ENCODE measurements at regions not wholly inside any gene's neighbourhood (a gene's known extent, or its start where the extent isn't known, plus 50 kb on each side); places are given as distances from the start of the nearest gene placed in this dataset.

DNA sequence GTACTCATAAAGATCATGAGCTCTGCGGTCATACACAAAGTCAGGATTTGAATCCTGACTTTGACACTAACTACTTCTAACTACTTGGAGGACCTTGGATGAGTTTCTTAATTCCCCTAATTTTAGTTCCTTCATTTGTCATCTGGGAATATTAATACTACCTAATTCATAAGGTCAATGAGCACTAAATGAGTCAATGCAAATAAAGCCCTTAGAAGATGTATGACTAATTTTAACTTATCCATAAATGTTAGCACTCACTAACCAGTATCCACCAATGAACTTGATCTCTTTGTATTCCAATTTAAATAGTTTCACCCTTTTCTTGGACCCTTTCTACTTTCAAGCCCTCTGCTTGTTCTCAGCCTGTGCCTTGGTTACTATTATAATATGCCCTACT, 1106.4 kb downstream of the CDH18 start:
- Histone ChIP-seq H3K27me3 (ENCODE audit: control insufficient read depth, insufficient read depth, low read length) (no peaks in the 10 kb centered on the region), H3K27ac (ENCODE audit: insufficient read depth, low read length) (no peak overlapping the region), H3K4me2 (ENCODE audit: extremely low read depth, insufficient read depth, low read length) (no peak overlapping the region), H4K20me1 (ENCODE audit: control insufficient read depth, extremely low read depth, insufficient read depth, low read length) (no peaks in the 10 kb centered on the region), H3K36me3 (ENCODE audit: control insufficient read depth, insufficient read depth, low read length) (no peaks in the 10 kb centered on the region), H2AFZ (ENCODE audit: low read length) (no peak overlapping the region), H3K4me1 (ENCODE audit: control insufficient read depth, extremely low read depth, insufficient read depth, low read length) (no peaks in the 10 kb centered on the region), H3K9me3 (ENCODE audit: control insufficient read depth, insufficient read depth, low read depth, low read length) (no peaks in the 10 kb centered on the region), H3K79me2 (ENCODE audit: control insufficient read depth, insufficient read depth, low read length) (no peaks in the 10 kb centered on the region), H3K9ac (ENCODE audit: insufficient read depth, low read length) (no peak overlapping the region), H3K4me3 (replicated peaks in 1 of 4; ENCODE audit: control extremely low read depth in 1 of 4, insufficient read depth in 1 of 4, low read depth in 3 of 4, low read length in 4 of 4) (no peak overlapping the region)
- TF ChIP-seq CTCF (conservative IDR thresholded peaks at IDR 0.05 in 1 of 2, IDR thresholded peaks at IDR 0.05 in 1 of 2; ENCODE audit: low read depth in 1 of 2, low read length in 2 of 2) (no peak), EZH2 (IDR thresholded peaks at IDR 0.05; ENCODE audit: low read length, missing control alignments) (no peak)
- no peak for DNase-seq (ENCODE audit: low read depth in 2 of 2)

GRCh38 chr5:18882154-18882553, 1105.8 kb downstream of the CDH18 start:
- DNase-seq (ENCODE audit: low read depth in 2 of 2), result no peak
- Histone ChIP-seq H3K9me3 (ENCODE audit: control insufficient read depth, insufficient read depth, low read depth, low read length) (no peaks in the 10 kb centered on the region), H3K27ac (ENCODE audit: insufficient read depth, low read length) (no peak overlapping the region), H3K79me2 (ENCODE audit: control insufficient read depth, insufficient read depth, low read length) (no peaks in the 10 kb centered on the region), H4K20me1 (ENCODE audit: control insufficient read depth, extremely low read depth, insufficient read depth, low read length) (no peaks in the 10 kb centered on the region), H2AFZ (ENCODE audit: low read length) (no peak overlapping the region), H3K9ac (ENCODE audit: insufficient read depth, low read length) (no peak overlapping the region), H3K36me3 (ENCODE audit: control insufficient read depth, insufficient read depth, low read length) (no peaks in the 10 kb centered on the region), H3K4me2 (ENCODE audit: extremely low read depth, insufficient read depth, low read length) (no peak overlapping the region), H3K4me1 (ENCODE audit: control insufficient read depth, extremely low read depth, insufficient read depth, low read length) (no peaks in the 10 kb centered on the region), H3K27me3 (ENCODE audit: control insufficient read depth, insufficient read depth, low read length) (no peaks in the 10 kb centered on the region), H3K4me3 (replicated peaks in 1 of 4; ENCODE audit: control extremely low read depth in 1 of 4, insufficient read depth in 1 of 4, low read depth in 3 of 4, low read length in 4 of 4) (no peak overlapping the region)
- TF ChIP-seq EZH2 (IDR thresholded peaks at IDR 0.05; ENCODE audit: low read length, missing control alignments) (no peak), CTCF (conservative IDR thresholded peaks at IDR 0.05 in 1 of 2, IDR thresholded peaks at IDR 0.05 in 1 of 2; ENCODE audit: low read depth in 1 of 2, low read length in 2 of 2) (no peak)

DNA sequence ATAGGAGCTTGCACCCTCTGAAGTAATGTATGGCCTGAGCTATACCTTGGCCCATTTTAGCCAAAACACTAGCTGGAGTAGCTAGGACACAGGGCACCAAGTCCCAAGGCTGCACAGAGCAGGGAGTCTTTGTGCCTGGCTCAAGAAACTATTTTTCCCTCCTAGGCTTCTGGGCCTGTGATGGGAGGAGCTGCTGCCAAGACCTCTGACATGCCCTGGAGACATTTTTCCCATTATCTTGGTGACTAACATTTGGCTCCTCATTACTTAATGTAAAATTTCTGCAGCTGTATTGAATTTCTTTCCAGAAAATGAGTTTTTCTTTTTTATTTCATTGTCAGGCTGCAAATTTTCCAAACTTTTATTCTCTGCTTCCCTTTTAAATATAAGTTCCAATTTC, 1099.2 kb downstream of the CDH18 start:
- H3K9ac ChIP-seq (ENCODE audit: insufficient read depth, low read length), result no peak overlapping the region
- H3K79me2 ChIP-seq (ENCODE audit: control insufficient read depth, insufficient read depth, low read length), result no peaks in the 10 kb centered on the region
- DNase-seq (ENCODE audit: low read depth in 2 of 2), result no peak
- H3K27ac ChIP-seq (ENCODE audit: insufficient read depth, low read length), result no peak overlapping the region
- H3K9me3 ChIP-seq (ENCODE audit: control insufficient read depth, insufficient read depth, low read depth, low read length), result no peaks in the 10 kb centered on the region
- H4K20me1 ChIP-seq (ENCODE audit: control insufficient read depth, extremely low read depth, insufficient read depth, low read length), result no peaks in the 10 kb centered on the region
- no peak overlapping the region for H3K4me2 ChIP-seq (ENCODE audit: extremely low read depth, insufficient read depth, low read length)
- no peak overlapping the region for H3K4me3 ChIP-seq (replicated peaks in 1 of 4; ENCODE audit: control extremely low read depth in 1 of 4, insufficient read depth in 1 of 4, low read depth in 3 of 4, low read length in 4 of 4)
- no peaks in the 10 kb centered on the region for H3K27me3 ChIP-seq (ENCODE audit: control insufficient read depth, insufficient read depth, low read length)
- H2AFZ ChIP-seq (ENCODE audit: low read length), result no peak overlapping the region
- no peaks in the 10 kb centered on the region for H3K4me1 ChIP-seq (ENCODE audit: control insufficient read depth, extremely low read depth, insufficient read depth, low read length)
- no peaks in the 10 kb centered on the region for H3K36me3 ChIP-seq (ENCODE audit: control insufficient read depth, insufficient read depth, low read length)
- TF ChIP-seq CTCF (conservative IDR thresholded peaks at IDR 0.05 in 1 of 2, IDR thresholded peaks at IDR 0.05 in 1 of 2; ENCODE audit: low read depth in 1 of 2, low read length in 2 of 2) (no peak), EZH2 (IDR thresholded peaks at IDR 0.05; ENCODE audit: low read length, missing control alignments) (no peak)
